ENCODE measurements at regions not wholly inside any gene's neighbourhood (a gene's known extent, or its start where the extent isn't known, plus 50 kb on each side); places are given as distances from the start of the nearest gene placed in this dataset.

DNA sequence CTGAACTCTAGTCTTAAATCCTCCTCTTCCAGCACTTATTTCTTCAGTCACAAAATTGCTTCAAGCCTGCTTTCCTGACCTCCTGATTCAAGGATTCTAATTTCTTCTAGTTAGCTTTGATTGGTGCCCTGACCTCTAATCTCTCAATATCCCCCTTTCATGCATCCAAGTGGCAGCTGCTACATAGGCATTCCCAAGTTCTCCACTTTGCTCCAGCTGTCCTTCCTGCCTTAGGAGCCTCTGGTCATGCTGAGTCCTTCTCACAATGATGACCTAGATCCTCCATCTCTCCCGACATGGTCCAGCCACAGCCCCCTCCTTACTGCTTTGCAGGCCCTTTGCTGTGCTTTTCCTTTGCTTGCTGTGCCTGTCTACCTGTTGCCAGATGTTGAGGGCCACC lies 347.8 kb upstream of the C2CD4B start:
- H3K36me3 ChIP-seq (ENCODE audit: control insufficient read depth in 4 of 4, insufficient read depth in 3 of 4, low read depth in 1 of 4, low read length in 3 of 4) = no peaks in the 10 kb centered on the region
- no peak for DNase-seq (ENCODE audit: low spot score)
- H3K9ac ChIP-seq (ENCODE audit: low read depth in 1 of 2, low read length in 2 of 2) = no peak overlapping the region
- no peak overlapping the region for H3K27ac ChIP-seq (ENCODE audit: low read depth in 1 of 2, low read length in 2 of 2)
- no peak for TF ChIP-seq ZBTB33 (IDR thresholded peaks at IDR 0.05)
- TF ChIP-seq JUND (IDR thresholded peaks at IDR 0.05) = no peak
- no peak for TF ChIP-seq FOXA2 (IDR thresholded peaks at IDR 0.05)
- no peak for TF ChIP-seq NR2F2 (IDR thresholded peaks at IDR 0.05)
- no peak overlapping the region for H3K4me3 ChIP-seq (ENCODE audit: low read depth in 1 of 3, low read length in 3 of 3)
- WGBS = 92% methylated on average over 1 of the region's 1 CpG
- no peaks in the 10 kb centered on the region for H3K9me3 ChIP-seq (ENCODE audit: control insufficient read depth in 4 of 4, low read length in 3 of 4)
- peaks cover 0 to 6% (median 2%) of the 10 kb centered on the region in 4 donors for H3K4me1 ChIP-seq (ENCODE audit: control insufficient read depth in 4 of 4, insufficient read depth in 4 of 4, low read length in 3 of 4)
- H3K27me3 ChIP-seq (ENCODE audit: control insufficient read depth in 4 of 4, insufficient read depth in 4 of 4, low read length in 3 of 4) = no peaks in the 10 kb centered on the region

DNA sequence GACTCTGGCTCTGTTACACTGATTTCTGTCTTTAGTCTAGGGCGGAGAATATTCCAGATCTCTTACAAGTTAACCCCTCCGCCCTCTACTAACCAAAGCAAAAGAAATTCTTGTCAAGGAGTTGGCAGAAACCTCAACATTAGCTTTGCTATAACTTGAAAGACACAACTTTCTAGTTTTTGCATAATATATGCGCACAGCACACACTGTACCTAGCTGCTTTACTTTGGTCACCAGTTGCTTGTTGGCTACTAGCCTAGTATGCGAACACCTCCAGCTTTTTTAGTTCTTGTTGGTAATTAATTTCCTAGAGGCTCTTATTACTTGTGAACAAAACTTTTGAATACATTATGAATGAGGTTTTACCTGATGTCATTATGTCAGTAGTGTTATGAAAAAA lies 348.8 kb upstream of the C2CD4B start:
- TF ChIP-seq ZBTB33 (IDR thresholded peaks at IDR 0.05) (no peak), YY1 (IDR thresholded peaks at IDR 0.05) (no peak), GABPA (IDR thresholded peaks at IDR 0.05 in 1 of 2, conservative IDR thresholded peaks at IDR 0.05 in 1 of 2) (no peak), EGR1 (IDR thresholded peaks at IDR 0.05; ENCODE audit: low read depth in 2 of 2) (no peak), FOXA1 (IDR thresholded peaks at IDR 0.05) (no peak), FOXA2 (IDR thresholded peaks at IDR 0.05) (no peak), NR2F2 (IDR thresholded peaks at IDR 0.05) (no peak)
- TF ChIP-seq, protein P1, sequence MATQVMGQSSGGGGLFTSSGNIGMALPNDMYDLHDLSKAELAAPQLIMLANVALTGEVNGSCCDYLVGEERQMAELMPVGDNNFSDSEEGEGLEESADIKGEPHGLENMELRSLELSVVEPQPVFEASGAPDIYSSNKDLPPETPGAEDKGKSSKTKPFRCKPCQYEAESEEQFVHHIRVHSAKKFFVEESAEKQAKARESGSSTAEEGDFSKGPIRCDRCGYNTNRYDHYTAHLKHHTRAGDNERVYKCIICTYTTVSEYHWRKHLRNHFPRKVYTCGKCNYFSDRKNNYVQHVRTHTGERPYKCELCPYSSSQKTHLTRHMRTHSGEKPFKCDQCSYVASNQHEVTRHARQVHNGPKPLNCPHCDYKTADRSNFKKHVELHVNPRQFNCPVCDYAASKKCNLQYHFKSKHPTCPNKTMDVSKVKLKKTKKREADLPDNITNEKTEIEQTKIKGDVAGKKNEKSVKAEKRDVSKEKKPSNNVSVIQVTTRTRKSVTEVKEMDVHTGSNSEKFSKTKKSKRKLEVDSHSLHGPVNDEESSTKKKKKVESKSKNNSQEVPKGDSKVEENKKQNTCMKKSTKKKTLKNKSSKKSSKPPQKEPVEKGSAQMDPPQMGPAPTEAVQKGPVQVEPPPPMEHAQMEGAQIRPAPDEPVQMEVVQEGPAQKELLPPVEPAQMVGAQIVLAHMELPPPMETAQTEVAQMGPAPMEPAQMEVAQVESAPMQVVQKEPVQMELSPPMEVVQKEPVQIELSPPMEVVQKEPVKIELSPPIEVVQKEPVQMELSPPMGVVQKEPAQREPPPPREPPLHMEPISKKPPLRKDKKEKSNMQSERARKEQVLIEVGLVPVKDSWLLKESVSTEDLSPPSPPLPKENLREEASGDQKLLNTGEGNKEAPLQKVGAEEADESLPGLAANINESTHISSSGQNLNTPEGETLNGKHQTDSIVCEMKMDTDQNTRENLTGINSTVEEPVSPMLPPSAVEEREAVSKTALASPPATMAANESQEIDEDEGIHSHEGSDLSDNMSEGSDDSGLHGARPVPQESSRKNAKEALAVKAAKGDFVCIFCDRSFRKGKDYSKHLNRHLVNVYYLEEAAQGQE (IDR thresholded peaks at IDR 0.05) = no peak
- DNase-seq (ENCODE audit: low spot score) = no peak
- Histone ChIP-seq H3K9ac (ENCODE audit: low read depth in 1 of 2, low read length in 2 of 2) (no peak overlapping the region), H3K4me1 (ENCODE audit: control insufficient read depth in 4 of 4, insufficient read depth in 4 of 4, low read length in 3 of 4) (peaks cover 0 to 6% (median 2%) of the 10 kb centered on the region in 4 donors), H3K27me3 (ENCODE audit: control insufficient read depth in 4 of 4, insufficient read depth in 4 of 4, low read length in 3 of 4) (no peaks in the 10 kb centered on the region), H3K9me3 (ENCODE audit: control insufficient read depth in 4 of 4, low read length in 3 of 4) (no peaks in the 10 kb centered on the region), H3K27ac (ENCODE audit: low read depth in 1 of 2, low read length in 2 of 2) (no peak overlapping the region), H3K4me3 (ENCODE audit: low read depth in 1 of 3, low read length in 3 of 3) (no peak overlapping the region), H3K36me3 (ENCODE audit: control insufficient read depth in 4 of 4, insufficient read depth in 3 of 4, low read depth in 1 of 4, low read length in 3 of 4) (no peaks in the 10 kb centered on the region)
- 85% methylated on average over 4 of the region's 4 CpGs for WGBS

Data from liver (tissue), 7 donors.